HepG2 (cell line): ENCODE measurements at regions not wholly inside any gene's neighbourhood (a gene's known extent, or its start where the extent isn't known, plus 50 kb on each side); places are given as distances from the start of the nearest gene placed in this dataset.

ENCODE experiments used
- ATAC-seq: fragments of 200-7000 bp; cut with Tn5 transposase; 3 replicates; pipeline ENCODE4 v1.9.1; 2020; ENCODE audit warnings: mild to moderate bottlenecking, moderate library complexity
- BruUV-seq: library from RNA; stranded (reverse); fragments of 400-500 nt; replicated peaks from 2 replicates; lab custom pipeline; 2021; lab: Mats Ljungman, UMichigan
- CTCF ChIA-PET: fragments of 300-600 bp; formaldehyde crosslinking; extraction: SDS; loops from one replicate; lab custom pipeline; 2021; ENCODE audit warnings: low total read pairs, inconsistent platforms, low intra/inter-chr PET ratio; lab: Yijun Ruan, JAX
- POLR2A ChIA-PET: fragments of 350-600 bp; sonication (Branson Sonifier 250); formaldehyde crosslinking; loops from one replicate; lab custom pipeline; 2020; ENCODE audit warnings: antibody characterized with exemption, inconsistent platforms; lab: Yijun Ruan, JAX
- DNase-seq: peaks from one replicate; pipeline ENCODE4 v3.0.0-alpha.2; 2015; ENCODE audit warnings: low spot score
- FAIRE-seq: peaks from 3 replicates; lab custom pipeline; 2011; peaks lifted over from hg19 to GRCh38; lab: Jason Lieb, UNC
- H2AFZ ChIP-seq: one replicate; pipeline ENCODE4 v1.6.1; 2011; ENCODE audit warnings: low read length, inconsistent platforms
- H3K27ac ChIP-seq: fragments of 300-600 bp; 3 replicates; pipeline ENCODE4 v1.8.0; 2011; ENCODE audit warnings: mixed run types, mild to moderate bottlenecking, mixed read lengths, low read length, inconsistent platforms; ENCODE audit not compliant: insufficient read depth; ENCODE audit errors: extremely low read length
- H3K27me3 ChIP-seq, 2 experiments: fragments of 200-600 bp in 1 of 2; 2 replicates in 1 of 2; 3 replicates in 1 of 2; pipeline versions ENCODE4 v1.6.0 to v1.8.0; 2011; ENCODE audit warnings: low read length in 2 of 2, mild to moderate bottlenecking in 2 of 2, moderate library complexity in 2 of 2, inconsistent platforms in 1 of 2; ENCODE audit not compliant: insufficient read depth in 2 of 2, control insufficient read depth in 1 of 2
- H3K36me3 ChIP-seq, 2 experiments: fragments of 200-600 bp in 1 of 2; replicated peaks in 1 of 2; 2 replicates in 1 of 2; 3 replicates in 1 of 2; pipeline versions ENCODE4 v1.5.1 to v1.8.0; 2011; ENCODE audit warnings: low read length in 2 of 2, inconsistent platforms in 1 of 2; ENCODE audit not compliant: insufficient read depth in 2 of 2, control insufficient read depth in 1 of 2
- H3K4me1 ChIP-seq: 2 replicates; pipeline ENCODE4 v1.5.1; 2012; ENCODE audit warnings: low read length, inconsistent platforms; ENCODE audit not compliant: insufficient read depth
- H3K4me2 ChIP-seq: 2 replicates; pipeline ENCODE4 v1.6.0; 2011; ENCODE audit warnings: low read depth, low read length, inconsistent platforms
- H3K4me3 ChIP-seq, 3 experiments: fragments of 200-600 bp in 1 of 3; sonication (generic), shearing (Covaris generic) in 1 of 3; replicated peaks in 1 of 3; 2 replicates each; pipeline ENCODE4 v1.5.1; 2011 to 2016; ENCODE audit warnings: low read length in 3 of 3, inconsistent platforms in 2 of 3, low read depth in 2 of 3, mild to moderate bottlenecking in 2 of 3, control low read depth in 1 of 3, mixed read lengths in 1 of 3; ENCODE audit not compliant: insufficient read depth in 1 of 3
- H3K79me2 ChIP-seq: one replicate; pipeline ENCODE4 v1.6.1; 2011; ENCODE audit warnings: low read length, inconsistent platforms; ENCODE audit not compliant: insufficient read depth
- H3K9ac ChIP-seq: 2 replicates; pipeline ENCODE4 v1.6.0; 2011; ENCODE audit warnings: mild to moderate bottlenecking, low read depth, low read length, inconsistent platforms; ENCODE audit not compliant: insufficient read depth
- H3K9me3 ChIP-seq: 2 replicates; pipeline ENCODE4 v1.5.1; 2012; ENCODE audit warnings: mild to moderate bottlenecking, low read length
- H4K20me1 ChIP-seq: 2 replicates; pipeline ENCODE4 v1.6.0; 2011; ENCODE audit warnings: inconsistent platforms, mild to moderate bottlenecking, low read length, moderate library complexity; ENCODE audit not compliant: insufficient read depth
- AHDC1 ChIP-seq: sonication (generic); formaldehyde crosslinking; IDR thresholded peaks from 2 replicates; pipeline ENCODE4 v1.5.1; 2020; ENCODE audit warnings: mild to moderate bottlenecking, missing genetic modification reagents, borderline replicate concordance
- ATAD3A ChIP-seq: sonication (generic); formaldehyde crosslinking; IDR thresholded peaks from 2 replicates; pipeline ENCODE4 v1.4.0; 2020; ENCODE audit warnings: missing genetic modification reagents
- FOXK2 ChIP-seq: fragments of 450-650 bp; IDR thresholded peaks from 2 replicates; pipeline ENCODE4 v1.6.1; 2016
- HMG20B ChIP-seq: conservative IDR thresholded peaks from 2 replicates; pipeline ENCODE4 v1.6.1; 2016; ENCODE audit warnings: missing genetic modification reagents, missing compliant biosample characterization
- ISX ChIP-seq: sonication (generic); formaldehyde crosslinking; conservative IDR thresholded peaks from 2 replicates; pipeline ENCODE4 v1.5.0; 2020; ENCODE audit warnings: missing genetic modification reagents
- MAX ChIP-seq: IDR thresholded peaks from 2 replicates; pipeline ENCODE4 v1.6.1; 2012; ENCODE audit warnings: inconsistent platforms
- MLXIP ChIP-seq: sonication (generic); formaldehyde crosslinking; IDR thresholded peaks from 2 replicates; pipeline ENCODE4 v1.9.0; 2021; ENCODE audit warnings: missing genetic modification reagents, borderline replicate concordance
- RNF2 ChIP-seq: fragments of 450-650 bp; conservative IDR thresholded peaks from 2 replicates; pipeline ENCODE4 v1.6.1; 2016; ENCODE audit warnings: low read depth
- SRF ChIP-seq: IDR thresholded peaks from 2 replicates; pipeline ENCODE4 v1.6.1; 2011; ENCODE audit warnings: mild to moderate bottlenecking, low read depth, low read length, moderate library complexity
- SRSF1 ChIP-seq: fragments of 200-400 bp; formaldehyde crosslinking; optimal IDR thresholded peaks from 2 replicates; pipeline ENCODE3; 2017; ENCODE audit warnings: mild to moderate bottlenecking, low read depth, low read length, moderate library complexity
- TAF15 ChIP-seq: fragments of 200-400 bp; formaldehyde crosslinking; IDR thresholded peaks from one replicate; pipeline ENCODE4 v1.6.1; 2018; ENCODE audit warnings: mild to moderate bottlenecking, low read depth, low read length; ENCODE audit not compliant: poor library complexity, severe bottlenecking
- ZBTB3 ChIP-seq: sonication (generic); formaldehyde crosslinking; IDR thresholded peaks from 2 replicates; pipeline ENCODE4 v1.4.0; 2020; ENCODE audit warnings: low read depth, mild to moderate bottlenecking, moderate library complexity, missing genetic modification reagents, borderline replicate concordance
- ZC3H4 ChIP-seq: sonication (generic); formaldehyde crosslinking; IDR thresholded peaks from 2 replicates; pipeline ENCODE4 v1.4.0; 2020; ENCODE audit warnings: missing genetic modification reagents, borderline replicate concordance
- ZNF12 ChIP-seq: sonication (generic); formaldehyde crosslinking; IDR thresholded peaks from 2 replicates; pipeline ENCODE4 v1.5.0; 2020; ENCODE audit warnings: missing genetic modification reagents
- ZNF263 ChIP-seq: sonication (generic); formaldehyde crosslinking; IDR thresholded peaks from 2 replicates; pipeline ENCODE4 v1.4.0; 2020; ENCODE audit warnings: missing genetic modification reagents
- ZNF572 ChIP-seq: sonication (generic); formaldehyde crosslinking; IDR thresholded peaks from 2 replicates; pipeline ENCODE4 v1.5.1; 2020; ENCODE audit warnings: mild to moderate bottlenecking, missing genetic modification reagents
- ZNF816 ChIP-seq: sonication (generic); formaldehyde crosslinking; IDR thresholded peaks from 2 replicates; pipeline ENCODE4 v1.8.0; 2022; ENCODE audit warnings: missing genetic modification reagents, mild to moderate bottlenecking, borderline replicate concordance
- WGBS: methylation state at CpG from one replicate; pipeline ENCODE4 v1.1.6; 2017; ENCODE audit warnings: low lambda C conversion rate; 5-methylcytosine and 5-hydroxymethylcytosine counted together
- in situ Hi-C: cut with HindIII; loops from 2 replicates; pipeline ENCODE4 v1.10.0; 2017; ENCODE audit warnings: low pct_unique_long_range_greater_than_20kb; ENCODE audit not compliant: extremely low pct_ligation_motif_present
- intact Hi-C: fragments of 100-400 bp; cut with micrococcal nuclease; formaldehyde crosslinking; loops from one replicate; pipeline ENCODE4 v1.10.0; 2022; ENCODE audit not compliant: unreplicated experiment

DNA sequence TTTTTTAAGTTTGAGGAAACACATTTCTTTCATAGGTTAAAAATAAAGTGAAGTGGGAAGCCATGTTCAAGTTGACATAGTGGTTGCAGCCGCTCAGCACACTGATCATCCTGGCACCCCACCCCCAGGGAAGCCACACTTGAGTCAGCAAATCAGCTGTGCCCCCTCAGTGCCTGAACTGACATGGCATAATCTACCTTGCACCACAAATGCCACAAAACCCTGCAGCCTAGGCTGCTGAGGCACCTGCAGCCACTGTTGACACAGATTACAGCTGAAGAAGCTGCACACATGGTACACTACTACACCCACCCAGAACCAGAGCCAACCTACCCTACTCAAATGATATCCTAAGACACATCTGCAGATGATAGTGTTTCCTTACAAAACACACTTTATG, 77.5 kb upstream of the RIMS1 start:
- intact Hi-C loops (no loop called here), in situ Hi-C loops (no loop called here)
- Histone ChIP-seq H3K27me3 (no peaks in the 10 kb centered on the region), H3K4me1 (no peaks in the 10 kb centered on the region), H3K9ac (no peak overlapping the region), H3K4me3 (no peak overlapping the region), H2AFZ (no peak overlapping the region), H3K27ac (no peak overlapping the region), H3K4me2 (no peak overlapping the region), H3K79me2 (no peaks in the 10 kb centered on the region), H4K20me1 (no peaks in the 10 kb centered on the region), H3K9me3 (peaks cover 64% of the 10 kb centered on the region), H3K36me3 (no peaks in the 10 kb centered on the region)
- ChIA-PET CTCF (no interaction called here), POLR2A (no interaction called here)
- no peak for FAIRE-seq
- no TSS peak for BruUV-seq
- TF ChIP-seq FOXK2 (no peak), ZBTB3 (no peak), ATAD3A (CRISPR knock-in tag) (no peak), ZNF12 (no peak), ZNF263 (CRISPR knock-in tag) (no peak), RNF2 (no peak), ISX (CRISPR knock-in tag) (no peak), MAX (no peak), HMG20B (CRISPR knock-in tag) (no peak), ZC3H4 (CRISPR knock-in tag) (no peak), ZNF572 (CRISPR knock-in tag) (no peak), MLXIP (CRISPR knock-in tag) (no peak), AHDC1 (CRISPR knock-in tag) (no peak), SRF (no peak), SRSF1 (no peak), TAF15 (no peak), ZNF816 (no peak)
- no peak for DNase-seq
- ATAC-seq: no peak
- WGBS: 8% methylated on average over 1 of the region's 1 CpG
